ENCODE measurements at regions not wholly inside any gene's neighbourhood (a gene's known extent, or its start where the extent isn't known, plus 50 kb on each side); places are given as distances from the start of the nearest gene placed in this dataset.

GRCh38 chr3:168512802-168513201 lies 417.1 kb upstream of the GOLIM4 start:
- TF ChIP-seq CTCF (conservative IDR thresholded peaks at IDR 0.05) (no peak), EZH2 (IDR thresholded peaks at IDR 0.05; ENCODE audit: low read depth) (no peak)

All from PC-9 (cell line).